ENCODE measurements at regions not wholly inside any gene's neighbourhood (a gene's known extent, or its start where the extent isn't known, plus 50 kb on each side); places are given as distances from the start of the nearest gene placed in this dataset.

DNA sequence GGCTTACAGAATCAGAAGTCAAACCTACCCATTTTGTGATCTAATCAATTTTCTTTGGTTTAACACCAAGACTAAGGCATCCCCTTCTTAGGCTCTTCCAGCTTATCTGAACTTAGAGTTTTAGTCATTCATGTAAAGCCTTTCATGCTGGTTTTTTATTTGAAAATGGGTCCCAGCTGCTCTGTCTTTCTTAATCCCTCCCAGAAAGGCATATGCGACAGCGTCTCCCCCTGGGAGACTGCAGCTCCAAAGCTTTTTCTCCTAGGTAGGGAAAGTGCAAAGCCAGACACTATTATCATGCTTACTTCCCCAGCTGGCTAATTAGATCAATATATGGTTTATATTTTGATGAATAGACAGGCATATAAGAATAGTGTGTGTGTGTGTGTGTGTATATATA, 96.6 kb upstream of the E2F7 start:
- Histone ChIP-seq H4K91ac (ENCODE audit: low read depth, low read length) (no peak overlapping the region), H3K79me1 (ENCODE audit: low read length) (no peaks in the 10 kb centered on the region), H2BK12ac (ENCODE audit: low read length) (no peak overlapping the region), H2BK120ac (ENCODE audit: insufficient read depth, low read length, poor library complexity) (no peak overlapping the region), H3K27me3 (ENCODE audit: insufficient read depth, low read length) (no peaks in the 10 kb centered on the region), H3K4me2 (ENCODE audit: low read length) (no peak overlapping the region), H3K4me1 (ENCODE audit: control insufficient read depth in 1 of 2, insufficient read depth in 2 of 2, low read length in 2 of 2) (no peaks in the 10 kb centered on the region), H3K4ac (ENCODE audit: low read depth, low read length) (no peak overlapping the region), H3K14ac (ENCODE audit: low read length) (no peak overlapping the region), H3K27ac (ENCODE audit: low read depth, low read length) (no peak overlapping the region), H3K9ac (ENCODE audit: low read length) (no peak overlapping the region), H2AK5ac (ENCODE audit: low read length) (no peak overlapping the region), H3K36me3 (ENCODE audit: control insufficient read depth in 1 of 2, insufficient read depth in 2 of 2, low read length in 2 of 2) (no peaks in the 10 kb centered on the region), H4K8ac (ENCODE audit: low read depth, low read length) (no peak overlapping the region), H4K12ac (ENCODE audit: low read depth, low read length) (no peak overlapping the region), H3K4me3 (ENCODE audit: low read depth, low read length) (no peak overlapping the region), H3K9me3 (ENCODE audit: insufficient read depth, low read depth, low read length) (no peaks in the 10 kb centered on the region), H2AFZ (ENCODE audit: insufficient read depth, low read length, poor library complexity) (no peak overlapping the region), H3K79me2 (ENCODE audit: control insufficient read depth, insufficient read depth, low read length, poor library complexity) (no peaks in the 10 kb centered on the region), H3K18ac (ENCODE audit: low read length) (no peak overlapping the region), H2BK5ac (ENCODE audit: low read depth, low read length, poor library complexity) (no peak overlapping the region), H3K23ac (ENCODE audit: low read length) (no peak overlapping the region)
- no CpG with 5 or more reads among the region's 2 CpGs for WGBS (ENCODE audit: extremely low coverage, insufficient coverage, insufficient read length)
- no peak for DNase-seq

DNA sequence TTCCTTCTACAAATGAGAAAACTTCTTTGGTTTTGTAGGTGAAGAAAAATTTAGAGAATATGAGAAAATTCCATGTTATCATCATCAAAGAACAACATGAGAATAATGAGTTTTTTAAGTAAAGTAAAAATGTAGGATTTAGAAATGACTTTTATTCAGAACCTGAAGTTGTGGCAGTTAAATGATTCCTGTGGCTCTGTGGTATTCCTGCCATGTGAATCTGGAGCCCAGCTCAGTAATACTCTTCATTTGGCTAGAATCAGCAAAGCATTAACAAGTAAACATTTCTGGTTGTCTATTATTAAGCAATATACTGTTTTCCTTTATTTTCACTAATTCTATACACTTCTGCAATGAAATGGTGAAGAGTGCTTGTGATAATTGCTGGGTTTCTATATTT, 95.6 kb upstream of the E2F7 start:
- Histone ChIP-seq H3K79me1 (ENCODE audit: low read length) (no peaks in the 10 kb centered on the region), H3K4me3 (ENCODE audit: low read depth, low read length) (no peak overlapping the region), H3K14ac (ENCODE audit: low read length) (no peak overlapping the region), H3K18ac (ENCODE audit: low read length) (no peak overlapping the region), H3K4ac (ENCODE audit: low read depth, low read length) (no peak overlapping the region), H4K12ac (ENCODE audit: low read depth, low read length) (no peak overlapping the region), H2AFZ (ENCODE audit: insufficient read depth, low read length, poor library complexity) (no peak overlapping the region), H3K4me2 (ENCODE audit: low read length) (no peak overlapping the region), H3K9me3 (ENCODE audit: insufficient read depth, low read depth, low read length) (no peaks in the 10 kb centered on the region), H4K8ac (ENCODE audit: low read depth, low read length) (no peak overlapping the region), H3K4me1 (ENCODE audit: control insufficient read depth in 1 of 2, insufficient read depth in 2 of 2, low read length in 2 of 2) (no peaks in the 10 kb centered on the region), H3K23ac (ENCODE audit: low read length) (no peak overlapping the region), H2AK5ac (ENCODE audit: low read length) (no peak overlapping the region), H2BK12ac (ENCODE audit: low read length) (no peak overlapping the region), H3K27ac (ENCODE audit: low read depth, low read length) (no peak overlapping the region), H4K91ac (ENCODE audit: low read depth, low read length) (no peak overlapping the region), H3K9ac (ENCODE audit: low read length) (no peak overlapping the region), H3K79me2 (ENCODE audit: control insufficient read depth, insufficient read depth, low read length, poor library complexity) (no peaks in the 10 kb centered on the region), H3K36me3 (ENCODE audit: control insufficient read depth in 1 of 2, insufficient read depth in 2 of 2, low read length in 2 of 2) (no peaks in the 10 kb centered on the region), H2BK5ac (ENCODE audit: low read depth, low read length, poor library complexity) (no peak overlapping the region), H3K27me3 (ENCODE audit: insufficient read depth, low read length) (no peaks in the 10 kb centered on the region), H2BK120ac (ENCODE audit: insufficient read depth, low read length, poor library complexity) (no peak overlapping the region)
- no peak for DNase-seq

DNA sequence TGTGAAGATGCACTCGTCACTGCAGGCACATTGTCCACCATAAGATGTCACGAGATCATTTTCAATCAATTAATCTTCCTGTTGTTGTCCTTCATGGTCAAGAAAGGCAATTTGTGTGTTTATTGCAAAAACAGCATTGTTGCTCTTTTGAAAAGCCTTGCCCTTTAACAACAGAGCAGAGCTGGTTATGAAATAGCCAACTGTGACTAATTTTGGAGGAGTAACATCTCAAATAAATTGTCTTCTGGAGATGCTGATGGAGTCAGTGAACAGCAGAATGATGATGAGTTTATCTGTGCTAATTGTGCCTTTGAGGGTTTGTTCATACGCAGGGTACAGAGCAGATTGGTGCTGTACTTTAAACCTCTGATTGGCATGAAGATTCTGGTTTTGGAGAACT, 88.3 kb upstream of the E2F7 start:
- Histone ChIP-seq H3K36me3 (ENCODE audit: control insufficient read depth in 1 of 2, insufficient read depth in 2 of 2, low read length in 2 of 2) (no peaks in the 10 kb centered on the region), H4K91ac (ENCODE audit: low read depth, low read length) (no peak overlapping the region), H2BK12ac (ENCODE audit: low read length) (no peak overlapping the region), H3K18ac (ENCODE audit: low read length) (no peak overlapping the region), H3K79me1 (ENCODE audit: low read length) (no peaks in the 10 kb centered on the region), H4K12ac (ENCODE audit: low read depth, low read length) (no peak overlapping the region), H4K8ac (ENCODE audit: low read depth, low read length) (no peak overlapping the region), H3K79me2 (ENCODE audit: control insufficient read depth, insufficient read depth, low read length, poor library complexity) (no peaks in the 10 kb centered on the region), H3K9me3 (ENCODE audit: insufficient read depth, low read depth, low read length) (no peaks in the 10 kb centered on the region), H2BK120ac (ENCODE audit: insufficient read depth, low read length, poor library complexity) (no peak overlapping the region), H3K27ac (ENCODE audit: low read depth, low read length) (no peak overlapping the region), H2AFZ (ENCODE audit: insufficient read depth, low read length, poor library complexity) (no peak overlapping the region), H2BK5ac (ENCODE audit: low read depth, low read length, poor library complexity) (no peak overlapping the region), H3K14ac (ENCODE audit: low read length) (no peak overlapping the region), H3K4me1 (ENCODE audit: control insufficient read depth in 1 of 2, insufficient read depth in 2 of 2, low read length in 2 of 2) (no peaks in the 10 kb centered on the region), H3K23ac (ENCODE audit: low read length) (no peak overlapping the region), H3K4ac (ENCODE audit: low read depth, low read length) (no peak overlapping the region), H3K4me3 (ENCODE audit: low read depth, low read length) (no peak overlapping the region), H3K9ac (ENCODE audit: low read length) (no peak overlapping the region), H3K4me2 (ENCODE audit: low read length) (no peak overlapping the region), H2AK5ac (ENCODE audit: low read length) (no peak overlapping the region), H3K27me3 (ENCODE audit: insufficient read depth, low read length) (no peaks in the 10 kb centered on the region)
- no CpG with 5 or more reads among the region's 3 CpGs for WGBS (ENCODE audit: extremely low coverage, insufficient coverage, insufficient read length)
- DNase-seq = no peak

DNA sequence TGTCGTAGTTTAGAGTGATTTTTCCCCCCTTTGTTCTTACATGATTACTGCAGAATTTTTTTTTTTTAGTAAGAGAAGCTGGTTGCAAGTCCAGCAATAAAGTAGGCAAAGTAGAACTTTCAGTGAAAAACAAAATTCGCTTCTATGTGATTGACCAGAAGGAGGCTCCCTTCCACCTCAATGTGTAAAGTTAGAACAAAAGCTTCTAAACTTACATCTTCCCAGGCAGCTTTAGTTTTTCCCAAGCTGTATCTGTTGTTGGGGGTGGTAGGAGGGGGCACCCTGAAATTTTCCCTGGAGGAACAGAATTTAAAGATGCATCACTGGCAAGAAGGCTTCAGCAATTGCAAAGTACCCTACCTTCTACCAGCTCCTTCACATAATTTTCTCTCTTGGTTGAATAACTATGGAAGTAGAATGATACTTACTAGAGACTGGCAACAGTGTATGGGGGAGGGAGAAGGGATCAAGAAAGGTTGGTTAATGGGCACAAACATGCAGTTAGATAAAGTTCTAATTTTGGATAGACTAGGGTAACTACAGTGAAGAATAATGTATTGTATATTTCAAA, 87.3 kb upstream of the E2F7 start:
- Histone ChIP-seq H3K9me3 (ENCODE audit: insufficient read depth, low read depth, low read length) (no peaks in the 10 kb centered on the region), H2BK12ac (ENCODE audit: low read length) (no peak overlapping the region)
- peak in 1 of 2 donors; percentile 5 for DNase-seq

More for the DNA sequence above, 87.3 kb upstream of the E2F7 start:
- H3K4me3 ChIP-seq (ENCODE audit: low read depth, low read length) = no peak overlapping the region
- no peaks in the 10 kb centered on the region for H3K4me1 ChIP-seq (ENCODE audit: control insufficient read depth in 1 of 2, insufficient read depth in 2 of 2, low read length in 2 of 2)
- H3K27ac ChIP-seq (ENCODE audit: low read depth, low read length) = no peak overlapping the region
- no peak overlapping the region for H3K14ac ChIP-seq (ENCODE audit: low read length)
- no peak overlapping the region for H3K4me2 ChIP-seq (ENCODE audit: low read length)
- H3K4ac ChIP-seq (ENCODE audit: low read depth, low read length) = no peak overlapping the region
- H3K9ac ChIP-seq (ENCODE audit: low read length) = no peak overlapping the region
- no peaks in the 10 kb centered on the region for H3K79me2 ChIP-seq (ENCODE audit: control insufficient read depth, insufficient read depth, low read length, poor library complexity)
- no peak overlapping the region for H3K18ac ChIP-seq (ENCODE audit: low read length)
- H2BK5ac ChIP-seq (ENCODE audit: low read depth, low read length, poor library complexity) = no peak overlapping the region
- H4K12ac ChIP-seq (ENCODE audit: low read depth, low read length) = no peak overlapping the region
- no peak overlapping the region for H4K91ac ChIP-seq (ENCODE audit: low read depth, low read length)
- no peaks in the 10 kb centered on the region for H3K27me3 ChIP-seq (ENCODE audit: insufficient read depth, low read length)
- H2AFZ ChIP-seq (ENCODE audit: insufficient read depth, low read length, poor library complexity) = no peak overlapping the region
- H2BK120ac ChIP-seq (ENCODE audit: insufficient read depth, low read length, poor library complexity) = no peak overlapping the region
- H3K36me3 ChIP-seq (ENCODE audit: control insufficient read depth in 1 of 2, insufficient read depth in 2 of 2, low read length in 2 of 2) = no peaks in the 10 kb centered on the region
- H4K8ac ChIP-seq (ENCODE audit: low read depth, low read length) = no peak overlapping the region
- H3K79me1 ChIP-seq (ENCODE audit: low read length) = no peaks in the 10 kb centered on the region
- no peak overlapping the region for H2AK5ac ChIP-seq (ENCODE audit: low read length)
- H3K23ac ChIP-seq (ENCODE audit: low read length) = no peak overlapping the region
- WGBS (ENCODE audit: extremely low coverage, insufficient coverage, insufficient read length) = no CpG with 5 or more reads among the region's 2 CpGs
